HEK293 (cell line): ENCODE measurements at regions not wholly inside any gene's neighbourhood (a gene's known extent, or its start where the extent isn't known, plus 50 kb on each side); places are given as distances from the start of the nearest gene placed in this dataset.

Experiments used
- CTCF ChIA-PET: fragments of 350-600 bp; formaldehyde crosslinking; extraction: SDS; loops from one replicate; lab custom pipeline; 2021; ENCODE audit warnings: antibody characterized with exemption; lab: Yijun Ruan, JAX
- POLR2A ChIA-PET: fragments of 300-600 bp; formaldehyde crosslinking; extraction: SDS; loops from one replicate; lab custom pipeline; 2020; ENCODE audit warnings: antibody characterized with exemption, inconsistent platforms; lab: Yijun Ruan, JAX
- H3K27ac ChIP-seq: fragments of 200-500 bp; sonication (Bioruptor generic); 2 replicates; pipeline ENCODE4 v1.5.1; 2014; ENCODE audit warnings: low read depth, low read length, control low read depth, inconsistent platforms; ENCODE audit errors: extremely low read depth
- H3K36me3 ChIP-seq, 2 experiments: fragments of 200-500 bp in 1 of 2; sonication (Bioruptor generic) in 1 of 2; 1 replicate in 1 of 2; 2 replicates in 1 of 2; pipeline ENCODE4 v1.5.1; 2014 to 2017; ENCODE audit warnings: inconsistent platforms in 2 of 2, low read length in 2 of 2; ENCODE audit not compliant: control insufficient read depth in 2 of 2, insufficient read depth in 1 of 2
- H3K4me1 ChIP-seq: fragments of 200-500 bp; sonication (Bioruptor generic); 2 replicates; pipeline ENCODE4 v1.5.1; 2014; ENCODE audit warnings: mild to moderate bottlenecking, low read length, inconsistent platforms; ENCODE audit not compliant: control insufficient read depth, insufficient read depth
- H3K4me3 ChIP-seq: 2 replicates; pipeline ENCODE4 v1.5.1; 2011; ENCODE audit warnings: low read depth, mild to moderate bottlenecking, control low read depth, low read length, moderate library complexity
- H3K9me3 ChIP-seq: fragments of 200-500 bp; sonication (Bioruptor generic); 2 replicates; pipeline ENCODE4 v1.5.1; 2014; ENCODE audit warnings: low read depth, low read length, inconsistent platforms; ENCODE audit not compliant: control insufficient read depth, insufficient read depth
- GLI2 ChIP-seq: fragments of 450-650 bp; formaldehyde crosslinking; IDR thresholded peaks from 2 replicates; pipeline ENCODE4; 2017; ENCODE audit warnings: missing biosample characterization, missing genetic modification characterization, low read depth, borderline replicate concordance
- GLIS1 ChIP-seq: fragments of 450-650 bp; formaldehyde crosslinking; IDR thresholded peaks from 2 replicates; pipeline ENCODE4 v1.5.1; 2016; ENCODE audit warnings: missing biosample characterization, missing genetic modification characterization
- HOXA7 ChIP-seq: sonication (generic); formaldehyde crosslinking; IDR thresholded peaks from 2 replicates; pipeline ENCODE4 v1.8.1; 2022; ENCODE audit warnings: missing genetic modification reagents, borderline replicate concordance
- HOXD13 ChIP-seq: sonication (generic); formaldehyde crosslinking; IDR thresholded peaks from 2 replicates; pipeline ENCODE4 v1.8.0; 2022; ENCODE audit warnings: missing genetic modification reagents, borderline replicate concordance
- MYNN ChIP-seq: fragments of 450-650 bp; formaldehyde crosslinking; IDR thresholded peaks from 2 replicates; pipeline ENCODE4 v1.5.1; 2016; ENCODE audit warnings: missing biosample characterization, missing genetic modification characterization, borderline replicate concordance
- ZNF112 ChIP-seq: fragments of 450-650 bp; formaldehyde crosslinking; IDR thresholded peaks from 2 replicates; pipeline ENCODE4 v1.5.0; 2017; ENCODE audit warnings: missing biosample characterization, missing genetic modification characterization
- ZNF140 ChIP-seq: fragments of 450-650 bp; formaldehyde crosslinking; IDR thresholded peaks from 2 replicates; pipeline ENCODE4 v1.5.1; 2016; ENCODE audit warnings: missing biosample characterization, missing genetic modification characterization
- ZNF202 ChIP-seq: fragments of 450-650 bp; formaldehyde crosslinking; IDR thresholded peaks from 2 replicates; pipeline ENCODE4 v1.5.1; 2016; ENCODE audit warnings: missing biosample characterization, missing genetic modification characterization, borderline replicate concordance
- ZNF24 ChIP-seq: fragments of 450-650 bp; formaldehyde crosslinking; IDR thresholded peaks from 2 replicates; pipeline ENCODE4 v1.5.1; 2016; ENCODE audit warnings: missing biosample characterization, missing genetic modification characterization
- ZNF311 ChIP-seq: fragments of 450-650 bp; formaldehyde crosslinking; IDR thresholded peaks from 2 replicates; pipeline ENCODE4 v1.5.1; 2017; ENCODE audit warnings: missing biosample characterization, missing genetic modification characterization, borderline replicate concordance
- ZNF324 ChIP-seq: fragments of 450-650 bp; formaldehyde crosslinking; IDR thresholded peaks from 2 replicates; pipeline ENCODE4 v1.5.1; 2016; ENCODE audit warnings: missing biosample characterization, missing genetic modification characterization
- ZNF391 ChIP-seq: fragments of 450-650 bp; formaldehyde crosslinking; IDR thresholded peaks from 2 replicates; pipeline ENCODE4 v1.5.1; 2016; ENCODE audit warnings: low read depth, missing biosample characterization, missing genetic modification characterization, borderline replicate concordance
- ZNF433 ChIP-seq: fragments of 450-650 bp; formaldehyde crosslinking; IDR thresholded peaks from 2 replicates; pipeline ENCODE4 v1.5.1; 2016; ENCODE audit warnings: missing biosample characterization, missing genetic modification characterization, low read depth
- ZNF473 ChIP-seq: fragments of 450-650 bp; formaldehyde crosslinking; IDR thresholded peaks from 2 replicates; pipeline ENCODE4 v1.5.1; 2017; ENCODE audit warnings: missing biosample characterization, missing genetic modification characterization
- ZNF514 ChIP-seq: fragments of 450-650 bp; formaldehyde crosslinking; IDR thresholded peaks from 2 replicates; pipeline ENCODE4 v1.5.1; 2016; ENCODE audit warnings: missing biosample characterization, missing genetic modification characterization
- ZNF626 ChIP-seq: fragments of 450-650 bp; sonication (Bioruptor Pico); formaldehyde crosslinking; IDR thresholded peaks from 2 replicates; pipeline ENCODE4 v1.5.1; 2018; ENCODE audit warnings: missing biosample characterization, missing genetic modification characterization, inconsistent platforms
- ZNF660 ChIP-seq: fragments of 450-650 bp; IDR thresholded peaks from 2 replicates; pipeline ENCODE4 v1.5.1; 2018; ENCODE audit warnings: missing biosample characterization, mild to moderate bottlenecking, missing genetic modification characterization
- ZNF664 ChIP-seq: fragments of 450-650 bp; formaldehyde crosslinking; IDR thresholded peaks from 2 replicates; pipeline ENCODE4 v1.5.1; 2016; ENCODE audit warnings: missing biosample characterization, missing genetic modification characterization
- ZNF747 ChIP-seq: fragments of 450-650 bp; formaldehyde crosslinking; IDR thresholded peaks from 2 replicates; pipeline ENCODE4 v1.5.1; 2016; ENCODE audit warnings: missing biosample characterization, missing genetic modification characterization
- ZNF76 ChIP-seq: fragments of 450-650 bp; formaldehyde crosslinking; IDR thresholded peaks from 2 replicates; pipeline ENCODE4; 2016; ENCODE audit warnings: low read depth, missing biosample characterization, missing genetic modification characterization, borderline replicate concordance
- ZNF785 ChIP-seq: fragments of 450-650 bp; formaldehyde crosslinking; IDR thresholded peaks from 2 replicates; pipeline ENCODE4 v1.5.1; 2016; ENCODE audit warnings: missing biosample characterization, missing genetic modification characterization
- ZNF791 ChIP-seq: fragments of 450-650 bp; formaldehyde crosslinking; IDR thresholded peaks from 2 replicates; pipeline ENCODE4 v1.5.1; 2016; ENCODE audit warnings: missing biosample characterization, missing genetic modification characterization
- ZNF792 ChIP-seq: fragments of 450-650 bp; formaldehyde crosslinking; IDR thresholded peaks from 2 replicates; pipeline ENCODE4 v1.5.1; 2016; ENCODE audit warnings: missing biosample characterization, missing genetic modification characterization
- TF ChIP-seq, protein P1 (sequence below): fragments of 450-650 bp; formaldehyde crosslinking; IDR thresholded peaks from 2 replicates; pipeline ENCODE4 v1.5.1; 2016; ENCODE audit warnings: missing biosample characterization, missing genetic modification characterization, borderline replicate concordance
- TF ChIP-seq, protein P2 (sequence below): fragments of 450-650 bp; formaldehyde crosslinking; IDR thresholded peaks from 2 replicates; pipeline ENCODE4 v1.5.1; 2016; ENCODE audit warnings: missing biosample characterization, missing genetic modification characterization
- TF ChIP-seq, protein P3 (sequence below): fragments of 450-650 bp; formaldehyde crosslinking; IDR thresholded peaks from 2 replicates; pipeline ENCODE4 v1.5.1; 2016; ENCODE audit warnings: missing biosample characterization, missing genetic modification characterization
- TF ChIP-seq, protein P4 (sequence below): fragments of 450-650 bp; formaldehyde crosslinking; IDR thresholded peaks from 2 replicates; pipeline ENCODE4 v1.5.1; 2016; ENCODE audit warnings: missing biosample characterization, missing genetic modification characterization
- TF ChIP-seq, protein P5 (sequence below): fragments of 450-650 bp; formaldehyde crosslinking; IDR thresholded peaks from 2 replicates; pipeline ENCODE4 v1.5.1; 2017; ENCODE audit warnings: missing biosample characterization, missing genetic modification characterization

DNA sequence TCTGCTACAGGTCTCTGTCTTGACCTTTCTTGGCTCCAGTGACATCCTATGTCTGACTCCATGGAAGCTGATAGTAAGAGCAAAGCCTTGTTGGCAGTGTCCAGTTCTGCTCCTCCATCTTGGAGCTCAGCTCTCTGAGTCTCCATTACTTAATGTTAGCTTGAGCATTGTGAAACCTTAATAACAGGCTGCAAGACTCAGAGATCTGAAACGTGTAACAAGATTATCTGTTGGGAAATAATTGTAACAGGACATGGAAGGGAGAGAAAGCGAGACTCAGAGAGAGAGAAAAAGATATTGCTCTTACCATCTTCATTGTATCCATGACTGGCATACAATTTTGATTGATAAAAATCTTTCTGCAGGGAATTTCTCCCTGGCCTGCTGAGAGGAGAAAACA lies 1365.7 kb downstream of the AACS start (continued):
- TF ChIP-seq, protein P1, sequence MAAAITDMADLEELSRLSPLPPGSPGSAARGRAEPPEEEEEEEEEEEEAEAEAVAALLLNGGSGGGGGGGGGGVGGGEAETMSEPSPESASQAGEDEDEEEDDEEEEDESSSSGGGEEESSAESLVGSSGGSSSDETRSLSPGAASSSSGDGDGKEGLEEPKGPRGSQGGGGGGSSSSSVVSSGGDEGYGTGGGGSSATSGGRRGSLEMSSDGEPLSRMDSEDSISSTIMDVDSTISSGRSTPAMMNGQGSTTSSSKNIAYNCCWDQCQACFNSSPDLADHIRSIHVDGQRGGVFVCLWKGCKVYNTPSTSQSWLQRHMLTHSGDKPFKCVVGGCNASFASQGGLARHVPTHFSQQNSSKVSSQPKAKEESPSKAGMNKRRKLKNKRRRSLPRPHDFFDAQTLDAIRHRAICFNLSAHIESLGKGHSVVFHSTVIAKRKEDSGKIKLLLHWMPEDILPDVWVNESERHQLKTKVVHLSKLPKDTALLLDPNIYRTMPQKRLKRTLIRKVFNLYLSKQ (tag by site-specific recombination) = no peak
- TF ChIP-seq ZNF785 (tag by site-specific recombination) (no peak), ZNF24 (no peak), ZNF473 (tag by site-specific recombination) (no peak), ZNF433 (no peak), ZNF664 (tag by site-specific recombination) (no peak), ZNF391 (no peak), ZNF747 (tag by site-specific recombination) (no peak)
- TF ChIP-seq, all 188 proteins: peak for 0

DNA sequence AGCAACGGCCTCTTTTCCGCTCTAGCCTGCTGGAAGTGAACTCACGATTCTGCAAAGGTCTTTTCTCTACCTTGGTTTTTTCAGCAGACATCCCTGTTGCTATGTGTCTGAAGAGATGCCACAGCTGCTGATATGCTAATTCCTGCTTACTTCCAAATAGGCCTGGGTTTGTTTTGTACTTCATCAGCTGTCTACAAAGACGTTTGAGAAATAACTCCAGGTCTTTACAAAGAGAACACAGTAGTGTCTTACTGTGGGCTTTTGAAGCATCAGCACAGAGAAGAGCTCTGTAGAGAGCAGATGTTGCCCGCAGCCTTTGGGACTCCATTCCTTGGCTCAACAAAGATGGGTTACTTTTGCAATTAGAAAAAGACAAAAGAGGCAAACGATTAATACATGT lies 1366.5 kb downstream of the AACS start:
- POLR2A ChIA-PET = no interaction called here
- CTCF ChIA-PET = interaction anchor here (0.7 kb wide), 1 partner anchor 22 kb away, joined by 4 read pairs; no protein-coding TSS in a partner anchor

More for the DNA sequence above, 1366.5 kb downstream of the AACS start:
- Histone ChIP-seq H3K4me3 (no peak overlapping the region), H3K36me3 (no peaks in the 10 kb centered on the region), H3K9me3 (no peaks in the 10 kb centered on the region), H3K4me1 (no peaks in the 10 kb centered on the region), H3K27ac (no peak overlapping the region)
- no peak for TF ChIP-seq ZNF324 (tag by site-specific recombination)
- no peak for TF ChIP-seq ZNF311 (tag by site-specific recombination)
- TF ChIP-seq, protein P2, sequence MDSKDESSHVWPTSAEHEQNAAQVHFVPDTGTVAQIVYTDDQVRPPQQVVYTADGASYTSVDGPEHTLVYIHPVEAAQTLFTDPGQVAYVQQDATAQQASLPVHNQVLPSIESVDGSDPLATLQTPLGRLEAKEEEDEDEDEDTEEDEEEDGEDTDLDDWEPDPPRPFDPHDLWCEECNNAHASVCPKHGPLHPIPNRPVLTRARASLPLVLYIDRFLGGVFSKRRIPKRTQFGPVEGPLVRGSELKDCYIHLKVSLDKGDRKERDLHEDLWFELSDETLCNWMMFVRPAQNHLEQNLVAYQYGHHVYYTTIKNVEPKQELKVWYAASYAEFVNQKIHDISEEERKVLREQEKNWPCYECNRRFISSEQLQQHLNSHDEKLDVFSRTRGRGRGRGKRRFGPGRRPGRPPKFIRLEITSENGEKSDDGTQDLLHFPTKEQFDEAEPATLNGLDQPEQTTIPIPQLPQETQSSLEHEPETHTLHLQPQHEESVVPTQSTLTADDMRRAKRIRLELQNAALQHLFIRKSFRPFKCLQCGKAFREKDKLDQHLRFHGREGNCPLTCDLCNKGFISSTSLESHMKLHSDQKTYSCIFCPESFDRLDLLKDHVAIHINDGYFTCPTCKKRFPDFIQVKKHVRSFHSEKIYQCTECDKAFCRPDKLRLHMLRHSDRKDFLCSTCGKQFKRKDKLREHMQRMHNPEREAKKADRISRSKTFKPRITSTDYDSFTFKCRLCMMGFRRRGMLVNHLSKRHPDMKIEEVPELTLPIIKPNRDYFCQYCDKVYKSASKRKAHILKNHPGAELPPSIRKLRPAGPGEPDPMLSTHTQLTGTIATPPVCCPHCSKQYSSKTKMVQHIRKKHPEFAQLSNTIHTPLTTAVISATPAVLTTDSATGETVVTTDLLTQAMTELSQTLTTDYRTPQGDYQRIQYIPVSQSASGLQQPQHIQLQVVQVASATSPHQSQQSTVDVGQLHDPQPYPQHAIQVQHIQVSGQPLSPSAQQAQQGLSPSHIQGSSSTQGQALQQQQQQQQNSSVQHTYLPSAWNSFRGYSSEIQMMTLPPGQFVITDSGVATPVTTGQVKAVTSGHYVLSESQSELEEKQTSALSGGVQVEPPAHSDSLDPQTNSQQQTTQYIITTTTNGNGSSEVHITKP (tag by site-specific recombination) = no peak
- no peak for TF ChIP-seq ZNF514 (tag by site-specific recombination)
- TF ChIP-seq ZNF660 (tag by site-specific recombination) = no peak
- no peak for TF ChIP-seq ZNF791 (tag by site-specific recombination)
- no peak for TF ChIP-seq HOXD13
- no peak for TF ChIP-seq ZNF626 (tag by site-specific recombination)
- no peak for TF ChIP-seq ZNF76 (tag by site-specific recombination)
- no peak for TF ChIP-seq ZNF140 (tag by site-specific recombination)
- TF ChIP-seq, protein P3, sequence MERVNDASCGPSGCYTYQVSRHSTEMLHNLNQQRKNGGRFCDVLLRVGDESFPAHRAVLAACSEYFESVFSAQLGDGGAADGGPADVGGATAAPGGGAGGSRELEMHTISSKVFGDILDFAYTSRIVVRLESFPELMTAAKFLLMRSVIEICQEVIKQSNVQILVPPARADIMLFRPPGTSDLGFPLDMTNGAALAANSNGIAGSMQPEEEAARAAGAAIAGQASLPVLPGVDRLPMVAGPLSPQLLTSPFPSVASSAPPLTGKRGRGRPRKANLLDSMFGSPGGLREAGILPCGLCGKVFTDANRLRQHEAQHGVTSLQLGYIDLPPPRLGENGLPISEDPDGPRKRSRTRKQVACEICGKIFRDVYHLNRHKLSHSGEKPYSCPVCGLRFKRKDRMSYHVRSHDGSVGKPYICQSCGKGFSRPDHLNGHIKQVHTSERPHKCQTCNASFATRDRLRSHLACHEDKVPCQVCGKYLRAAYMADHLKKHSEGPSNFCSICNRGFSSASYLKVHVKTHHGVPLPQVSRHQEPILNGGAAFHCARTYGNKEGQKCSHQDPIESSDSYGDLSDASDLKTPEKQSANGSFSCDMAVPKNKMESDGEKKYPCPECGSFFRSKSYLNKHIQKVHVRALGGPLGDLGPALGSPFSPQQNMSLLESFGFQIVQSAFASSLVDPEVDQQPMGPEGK = no peak
- TF ChIP-seq GLI2 (tag by site-specific recombination) = no peak
- TF ChIP-seq MYNN (tag by site-specific recombination) = no peak
- TF ChIP-seq HOXA7 (CRISPR knock-in tag) = no peak
- TF ChIP-seq ZNF112 (tag by site-specific recombination) = no peak
- TF ChIP-seq, protein P4, sequence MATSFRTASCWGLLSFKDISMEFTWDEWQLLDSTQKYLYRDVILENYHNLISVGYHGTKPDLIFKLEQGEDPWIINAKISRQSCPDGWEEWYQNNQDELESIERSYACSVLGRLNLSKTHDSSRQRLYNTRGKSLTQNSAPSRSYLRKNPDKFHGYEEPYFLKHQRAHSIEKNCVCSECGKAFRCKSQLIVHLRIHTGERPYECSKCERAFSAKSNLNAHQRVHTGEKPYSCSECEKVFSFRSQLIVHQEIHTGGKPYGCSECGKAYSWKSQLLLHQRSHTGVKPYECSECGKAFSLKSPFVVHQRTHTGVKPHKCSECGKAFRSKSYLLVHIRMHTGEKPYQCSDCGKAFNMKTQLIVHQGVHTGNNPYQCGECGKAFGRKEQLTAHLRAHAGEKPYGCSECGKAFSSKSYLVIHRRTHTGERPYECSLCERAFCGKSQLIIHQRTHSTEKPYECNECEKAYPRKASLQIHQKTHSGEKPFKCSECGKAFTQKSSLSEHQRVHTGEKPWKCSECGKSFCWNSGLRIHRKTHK = no peak
- TF ChIP-seq ZNF792 (tag by site-specific recombination) = no peak
- no peak for TF ChIP-seq ZNF202 (tag by site-specific recombination)
- TF ChIP-seq, protein P5, sequence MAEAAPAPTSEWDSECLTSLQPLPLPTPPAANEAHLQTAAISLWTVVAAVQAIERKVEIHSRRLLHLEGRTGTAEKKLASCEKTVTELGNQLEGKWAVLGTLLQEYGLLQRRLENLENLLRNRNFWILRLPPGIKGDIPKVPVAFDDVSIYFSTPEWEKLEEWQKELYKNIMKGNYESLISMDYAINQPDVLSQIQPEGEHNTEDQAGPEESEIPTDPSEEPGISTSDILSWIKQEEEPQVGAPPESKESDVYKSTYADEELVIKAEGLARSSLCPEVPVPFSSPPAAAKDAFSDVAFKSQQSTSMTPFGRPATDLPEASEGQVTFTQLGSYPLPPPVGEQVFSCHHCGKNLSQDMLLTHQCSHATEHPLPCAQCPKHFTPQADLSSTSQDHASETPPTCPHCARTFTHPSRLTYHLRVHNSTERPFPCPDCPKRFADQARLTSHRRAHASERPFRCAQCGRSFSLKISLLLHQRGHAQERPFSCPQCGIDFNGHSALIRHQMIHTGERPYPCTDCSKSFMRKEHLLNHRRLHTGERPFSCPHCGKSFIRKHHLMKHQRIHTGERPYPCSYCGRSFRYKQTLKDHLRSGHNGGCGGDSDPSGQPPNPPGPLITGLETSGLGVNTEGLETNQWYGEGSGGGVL (tag by site-specific recombination) = no peak
- no peak for TF ChIP-seq GLIS1
